MM.1S (cell line): ENCODE measurements at regions not wholly inside any gene's neighbourhood (a gene's known extent, or its start where the extent isn't known, plus 50 kb on each side); places are given as distances from the start of the nearest gene placed in this dataset.

Experiments used
- EZH2 ChIP-seq: fragments of 300-600 bp; sonication (generic); optimal IDR thresholded peaks from 2 replicates; pipeline ENCODE3; 2017; ENCODE audit warnings: low read depth, mild to moderate bottlenecking, antibody characterized with exemption, low read length, mixed read lengths
- EZH2phosphoT487 ChIP-seq: fragments of 300-600 bp; sonication (generic); IDR thresholded peaks from 2 replicates; pipeline ENCODE4 v1.6.1; 2018; ENCODE audit warnings: antibody characterized with exemption, low read length
- TF ChIP-seq, protein P1 (sequence below): fragments of 300-600 bp; sonication (generic); IDR thresholded peaks from 2 replicates; pipeline ENCODE4 v1.5.1; 2016; ENCODE audit warnings: antibody characterized with exemption, low read length, mixed read lengths

GRCh38 chr12:115755061-115755724 is 522.3 kb downstream of the MED13L start:
- no peak for TF ChIP-seq EZH2phosphoT487
- TF ChIP-seq, protein P1, sequence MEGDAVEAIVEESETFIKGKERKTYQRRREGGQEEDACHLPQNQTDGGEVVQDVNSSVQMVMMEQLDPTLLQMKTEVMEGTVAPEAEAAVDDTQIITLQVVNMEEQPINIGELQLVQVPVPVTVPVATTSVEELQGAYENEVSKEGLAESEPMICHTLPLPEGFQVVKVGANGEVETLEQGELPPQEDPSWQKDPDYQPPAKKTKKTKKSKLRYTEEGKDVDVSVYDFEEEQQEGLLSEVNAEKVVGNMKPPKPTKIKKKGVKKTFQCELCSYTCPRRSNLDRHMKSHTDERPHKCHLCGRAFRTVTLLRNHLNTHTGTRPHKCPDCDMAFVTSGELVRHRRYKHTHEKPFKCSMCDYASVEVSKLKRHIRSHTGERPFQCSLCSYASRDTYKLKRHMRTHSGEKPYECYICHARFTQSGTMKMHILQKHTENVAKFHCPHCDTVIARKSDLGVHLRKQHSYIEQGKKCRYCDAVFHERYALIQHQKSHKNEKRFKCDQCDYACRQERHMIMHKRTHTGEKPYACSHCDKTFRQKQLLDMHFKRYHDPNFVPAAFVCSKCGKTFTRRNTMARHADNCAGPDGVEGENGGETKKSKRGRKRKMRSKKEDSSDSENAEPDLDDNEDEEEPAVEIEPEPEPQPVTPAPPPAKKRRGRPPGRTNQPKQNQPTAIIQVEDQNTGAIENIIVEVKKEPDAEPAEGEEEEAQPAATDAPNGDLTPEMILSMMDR = no peak
- TF ChIP-seq EZH2 = no peak
